DMS79 (cell line): ENCODE measurements at regions not wholly inside any gene's neighbourhood (a gene's known extent, or its start where the extent isn't known, plus 50 kb on each side); places are given as distances from the start of the nearest gene placed in this dataset.
"Not testable (repeated sequence)": the region's sequence is repeated elsewhere in the genome, so short reads cannot be mapped to it uniquely, and the experiment has no call there.

ENCODE experiments used
- DNase-seq: peaks from one replicate; lab custom pipeline; 2025; lab: John Stamatoyannopoulos, UW

GRCh38 chr2:238502088-238502810 lies 75.5 kb downstream of the ASB1 start:
- no peak for DNase-seq

- no peak for DNase-seq
These were observed 76.4 kb downstream of the ASB1 start for GRCh38 chr2:238502956-238503791.

GRCh38 chr2:238504181-238504931 lies 77.6 kb downstream of the ASB1 start:
- DNase-seq = no peak

GRCh38 chr2:238505119-238505891 lies 78.6 kb downstream of the ASB1 start:
- no peak for DNase-seq

- no peak for DNase-seq
These were observed 79.2 kb downstream of the ASB1 start for GRCh38 chr2:238505892-238506280.

- no peak for DNase-seq
These were observed 79.8 kb downstream of the ASB1 start for GRCh38 chr2:238506371-238507068.

GRCh38 chr2:238507836-238508235 lies 81.1 kb downstream of the ASB1 start:
- DNase-seq = no peak

- DNase-seq = no peak
These were observed 82.6 kb downstream of the ASB1 start for GRCh38 chr2:238509151-238509835.

- DNase-seq = no peak
These were observed 83.2 kb downstream of the ASB1 start for GRCh38 chr2:238509903-238510302.

GRCh38 chr2:238510911-238511613 lies 84.3 kb downstream of the ASB1 start:
- no peak for DNase-seq

- DNase-seq = no peak
These were observed 84.9 kb downstream of the ASB1 start for GRCh38 chr2:238511614-238511950.

- DNase-seq = no peak
These were observed 85.6 kb downstream of the ASB1 start for GRCh38 chr2:238512247-238512867.

- no peak for DNase-seq
These were observed 86.6 kb downstream of the ASB1 start for GRCh38 chr2:238513346-238513745.

- not testable (repeated sequence) for DNase-seq
These were observed 87.3 kb downstream of the ASB1 start for GRCh38 chr2:238514024-238514423.

- no peak for DNase-seq
These were observed 88.7 kb downstream of the ASB1 start for GRCh38 chr2:238515377-238515776.

GRCh38 chr2:238517209-238517608 lies 90.5 kb downstream of the ASB1 start:
- no peak for DNase-seq

- DNase-seq = no peak
These were observed 91.6 kb downstream of the ASB1 start for GRCh38 chr2:238518172-238518820.

GRCh38 chr2:238518821-238519186 lies 92.1 kb downstream of the ASB1 start:
- DNase-seq = no peak

- no peak for DNase-seq
These were observed 93.7 kb downstream of the ASB1 start for GRCh38 chr2:238520359-238520886.
